Stomach (tissue), 4 donors: ENCODE measurements at regions not wholly inside any gene's neighbourhood (a gene's known extent, or its start where the extent isn't known, plus 50 kb on each side); places are given as distances from the start of the nearest gene placed in this dataset.

Experiments used
- CTCF ChIP-seq, 7 experiments: fragments of 450-650 bp in 4 of 7; fragments of 200-600 bp in 3 of 7; sonication (generic) in 3 of 7; IDR thresholded peaks; one replicate each; pipeline ENCODE4 v1.5.1; 2016 to 2019; ENCODE audit warnings: antibody characterized with exemption in 7 of 7, control low read depth in 2 of 7, mild to moderate bottlenecking in 1 of 7
- EP300 ChIP-seq: sonication (generic); formaldehyde crosslinking; IDR thresholded peaks from one replicate; pipeline ENCODE4 v1.6.1; 2017; ENCODE audit warnings: antibody characterized with exemption
- POLR2A ChIP-seq, 4 donors: fragments of 450-650 bp; IDR thresholded peaks; one replicate each; pipeline ENCODE4 v1.6.1; 2016; ENCODE audit warnings: antibody characterized with exemption in 4 of 4, control low read depth in 2 of 4, mild to moderate bottlenecking in 1 of 4, moderate library complexity in 1 of 4
- POLR2AphosphoS5 ChIP-seq, 3 donors: sonication (generic); formaldehyde crosslinking; IDR thresholded peaks; one replicate each; pipeline ENCODE4 v1.6.1; 2016; ENCODE audit warnings: antibody characterized with exemption in 3 of 3

- no peak for TF ChIP-seq CTCF (IDR thresholded peaks at IDR 0.05)
- TF ChIP-seq POLR2AphosphoS5 (IDR thresholded peaks at IDR 0.05), result no peak
- TF ChIP-seq POLR2A (IDR thresholded peaks at IDR 0.05), result no peak
- no peak for TF ChIP-seq EP300
Measured at GRCh38 chr2:126979039-126980003, 80.6 kb downstream of the TEX51 start.
